Right lobe of liver (tissue), 4 donors: ENCODE measurements at regions not wholly inside any gene's neighbourhood (a gene's known extent, or its start where the extent isn't known, plus 50 kb on each side); places are given as distances from the start of the nearest gene placed in this dataset.

ENCODE experiments used
- POLR2A ChIP-seq: fragments of 450-650 bp; IDR thresholded peaks from one replicate; pipeline ENCODE4 v1.6.1; 2017; ENCODE audit warnings: antibody characterized with exemption, mild to moderate bottlenecking
- TF ChIP-seq, protein P1 (sequence below), 4 donors: fragments of 200-600 bp in 3 of 4; fragments of 450-650 bp in 1 of 4; IDR thresholded peaks; one replicate each; pipeline versions ENCODE4 v1.5.1 to v1.8.0; 2016 to 2022; ENCODE audit warnings: antibody characterized with exemption in 4 of 4, mild to moderate bottlenecking in 2 of 4
- donor health status: DM: no; HTN: no; CAD: no.
- donor health status: DM: no; HTN: no; CAD: no.
- donor health status: DM: no; HTN: yes; CAD: no.

DNA sequence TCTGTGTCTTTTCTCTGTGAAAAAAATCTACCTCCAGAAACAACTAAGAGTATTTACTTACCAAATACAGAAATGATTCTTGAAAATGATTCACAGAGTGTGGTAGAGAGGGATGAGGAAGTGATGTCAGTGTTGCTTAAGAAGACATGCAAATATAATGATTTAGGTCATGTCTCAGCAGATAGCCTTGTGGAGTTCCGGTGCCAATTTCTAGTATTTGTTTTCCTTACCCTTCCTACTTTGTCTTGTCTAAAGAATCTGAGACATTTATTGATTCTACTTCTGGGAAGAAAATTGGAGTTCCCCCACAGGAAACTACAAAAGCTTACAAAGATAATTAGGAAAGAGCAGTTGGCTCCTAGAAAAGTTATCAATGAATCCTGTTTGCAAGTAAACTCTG, 68.8 kb downstream of the GJA1 start:
- no peak for TF ChIP-seq POLR2A
- TF ChIP-seq, protein P1, sequence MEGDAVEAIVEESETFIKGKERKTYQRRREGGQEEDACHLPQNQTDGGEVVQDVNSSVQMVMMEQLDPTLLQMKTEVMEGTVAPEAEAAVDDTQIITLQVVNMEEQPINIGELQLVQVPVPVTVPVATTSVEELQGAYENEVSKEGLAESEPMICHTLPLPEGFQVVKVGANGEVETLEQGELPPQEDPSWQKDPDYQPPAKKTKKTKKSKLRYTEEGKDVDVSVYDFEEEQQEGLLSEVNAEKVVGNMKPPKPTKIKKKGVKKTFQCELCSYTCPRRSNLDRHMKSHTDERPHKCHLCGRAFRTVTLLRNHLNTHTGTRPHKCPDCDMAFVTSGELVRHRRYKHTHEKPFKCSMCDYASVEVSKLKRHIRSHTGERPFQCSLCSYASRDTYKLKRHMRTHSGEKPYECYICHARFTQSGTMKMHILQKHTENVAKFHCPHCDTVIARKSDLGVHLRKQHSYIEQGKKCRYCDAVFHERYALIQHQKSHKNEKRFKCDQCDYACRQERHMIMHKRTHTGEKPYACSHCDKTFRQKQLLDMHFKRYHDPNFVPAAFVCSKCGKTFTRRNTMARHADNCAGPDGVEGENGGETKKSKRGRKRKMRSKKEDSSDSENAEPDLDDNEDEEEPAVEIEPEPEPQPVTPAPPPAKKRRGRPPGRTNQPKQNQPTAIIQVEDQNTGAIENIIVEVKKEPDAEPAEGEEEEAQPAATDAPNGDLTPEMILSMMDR (IDR thresholded peaks at IDR 0.05), result no peak
